Activated naive CD4-positive, alpha-beta T cell treated with anti-CD3 and anti-CD28 coated beads for 36 hours (primary cell): ENCODE measurements at regions not wholly inside any gene's neighbourhood (a gene's known extent, or its start where the extent isn't known, plus 50 kb on each side); places are given as distances from the start of the nearest gene placed in this dataset.
"Not testable (repeated sequence)": the region's sequence is repeated elsewhere in the genome, so short reads cannot be mapped to it uniquely, and the experiment has no call there.

Source experiments
- CTCF ChIA-PET: fragments of 350-600 bp; sonication (Branson Sonifier 250); formaldehyde crosslinking; loops from one replicate; lab custom pipeline; 2021; ENCODE audit warnings: antibody characterized with exemption; lab: Charles Lee
- DNase-seq: peaks from one replicate; pipeline ENCODE4 v3.0.0-alpha.2; 2020
- H3K27ac Mint-ChIP-seq: one replicate; pipeline ENCODE4 v1.8.0; 2021; ENCODE audit warnings: mild to moderate bottlenecking, mixed read lengths
- H3K27me3 Mint-ChIP-seq: one replicate; pipeline ENCODE4 v1.8.0; 2021; ENCODE audit warnings: low read depth, mixed read lengths
- H3K36me3 Mint-ChIP-seq: one replicate; pipeline ENCODE4 v1.8.0; 2021; ENCODE audit warnings: low read depth, mixed read lengths
- H3K4me1 Mint-ChIP-seq: one replicate; pipeline ENCODE4 v1.8.0; 2021; ENCODE audit warnings: low read depth, mixed read lengths
- H3K4me3 Mint-ChIP-seq: one replicate; pipeline ENCODE4 v1.8.0; 2021; ENCODE audit warnings: mild to moderate bottlenecking, moderate library complexity, mixed read lengths
- H3K9me3 Mint-ChIP-seq: one replicate; pipeline ENCODE4 v1.8.0; 2021; ENCODE audit warnings: mixed read lengths
- intact Hi-C: fragments of 100-400 bp; cut with micrococcal nuclease; formaldehyde crosslinking; loops from one replicate; pipeline ENCODE4 v1.15.1; 2023

DNA sequence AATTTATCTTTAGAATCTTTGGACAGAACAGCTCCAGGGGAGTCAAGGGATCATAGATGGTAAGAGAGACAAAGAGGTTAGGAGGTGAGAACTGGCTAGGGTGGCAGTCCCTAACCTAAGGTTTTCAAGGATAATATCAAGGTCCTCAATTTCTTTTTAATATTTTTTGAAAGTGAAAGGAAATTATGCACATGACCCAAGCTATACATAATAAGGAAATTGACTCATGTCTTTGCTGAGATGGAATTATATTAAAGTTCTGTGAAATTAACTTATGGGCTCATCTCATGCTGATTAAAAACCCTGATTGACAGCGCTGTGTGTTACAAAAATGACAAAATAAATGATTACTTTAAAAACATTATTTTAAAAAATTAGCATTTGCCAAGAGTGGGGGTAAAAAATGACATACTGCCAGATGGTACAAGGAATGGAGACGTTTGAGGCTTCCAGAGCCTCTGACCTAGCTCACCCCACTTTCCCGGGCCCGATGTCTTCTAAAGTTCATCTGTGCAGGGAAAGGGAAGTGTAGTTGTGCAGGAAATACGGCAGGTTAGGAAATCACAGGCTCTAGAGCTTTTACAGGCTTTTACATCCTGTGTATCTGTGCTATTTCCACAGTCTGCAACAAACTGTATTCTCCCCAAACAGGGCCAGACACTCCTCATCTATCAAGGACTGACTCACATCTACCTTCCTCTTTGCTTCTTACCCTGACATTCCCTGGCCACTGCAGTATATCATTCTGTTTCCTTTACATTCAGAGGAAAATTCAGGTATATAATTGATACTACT, 185.6 kb upstream of the PRSS58 start:
- H3K27ac Mint-ChIP-seq, result no peak overlapping the region
- peaks cover 41% of the 10 kb centered on the region for H3K4me1 Mint-ChIP-seq
- H3K4me3 Mint-ChIP-seq, result no peak overlapping the region
- intact Hi-C loops, result loop anchor here (10.0 kb wide), 1 partner anchor 771 kb away; no protein-coding TSS in a partner anchor
- CTCF ChIA-PET, result interaction anchor here (0.6 to 2.7 kb wide), 10 partner anchors 8 to 368 kb away, joined by 3 to 17 read pairs (median 7); no protein-coding TSS in a partner anchor
- H3K27me3 Mint-ChIP-seq, result no peaks in the 10 kb centered on the region
- H3K36me3 Mint-ChIP-seq, result no peaks in the 10 kb centered on the region
- DNase-seq, result no peak
- H3K9me3 Mint-ChIP-seq, result no peaks in the 10 kb centered on the region

DNA sequence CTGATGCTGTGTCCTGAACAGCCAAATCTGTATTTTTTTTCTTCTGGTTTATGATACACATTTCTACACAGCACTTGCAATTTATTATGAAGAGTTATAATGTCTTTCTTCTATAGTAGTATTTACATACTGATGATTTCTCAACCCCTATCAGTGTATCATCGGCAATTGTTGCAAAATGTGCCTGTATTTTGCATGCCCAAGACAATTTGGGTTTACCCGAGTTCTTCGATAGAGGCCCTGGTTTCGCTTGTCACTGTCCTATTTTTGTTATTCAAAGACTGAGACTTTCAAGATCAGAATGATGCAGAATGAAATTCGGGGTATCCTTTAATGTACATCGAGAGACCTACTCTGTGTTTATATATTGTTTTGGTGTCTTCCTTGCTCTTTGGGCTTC, 184.5 kb upstream of the PRSS58 start:
- no peaks in the 10 kb centered on the region for H3K36me3 Mint-ChIP-seq
- no peak for DNase-seq
- CTCF ChIA-PET, result interaction anchor here (0.6 to 2.6 kb wide), 6 partner anchors 9 to 56 kb away, joined by 3 to 10 read pairs (median 4); no protein-coding TSS in a partner anchor
- intact Hi-C loops, result loop anchor here (10.0 kb wide), 1 partner anchor 772 kb away; no protein-coding TSS in a partner anchor
- no peak overlapping the region for H3K4me3 Mint-ChIP-seq
- no peaks in the 10 kb centered on the region for H3K27me3 Mint-ChIP-seq
- H3K9me3 Mint-ChIP-seq, result no peaks in the 10 kb centered on the region
- H3K4me1 Mint-ChIP-seq, result peaks cover 41% of the 10 kb centered on the region
- no peak overlapping the region for H3K27ac Mint-ChIP-seq

DNA sequence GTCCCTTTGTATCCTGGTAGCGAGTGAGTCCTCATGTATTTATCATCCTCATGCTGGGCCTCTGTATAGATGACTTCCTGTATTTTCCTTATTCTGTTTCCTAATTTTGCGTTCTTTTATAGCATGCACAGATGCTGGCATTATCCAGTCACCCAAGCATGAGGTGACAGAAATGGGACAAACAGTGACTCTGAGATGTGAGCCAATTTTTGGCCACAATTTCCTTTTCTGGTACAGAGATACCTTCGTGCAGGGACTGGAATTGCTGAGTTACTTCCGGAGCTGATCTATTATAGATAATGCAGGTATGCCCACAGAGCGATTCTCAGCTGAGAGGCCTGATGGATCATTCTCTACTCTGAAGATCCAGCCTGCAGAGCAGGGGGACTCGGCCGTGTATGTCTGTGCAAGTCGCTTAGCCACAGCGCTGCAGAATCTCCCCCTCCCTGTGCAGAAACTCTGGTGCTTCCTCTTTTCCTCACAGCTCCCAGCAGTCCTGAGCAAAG, 183.1 kb upstream of the PRSS58 start:
- peaks cover 44% of the 10 kb centered on the region for H3K4me1 Mint-ChIP-seq
- intact Hi-C loops, result loop anchor here (10.0 kb wide), 1 partner anchor 774 kb away; no protein-coding TSS in a partner anchor
- H3K27ac Mint-ChIP-seq, result no peak overlapping the region
- no peak overlapping the region for H3K4me3 Mint-ChIP-seq
- H3K36me3 Mint-ChIP-seq, result no peaks in the 10 kb centered on the region
- no peaks in the 10 kb centered on the region for H3K9me3 Mint-ChIP-seq
- DNase-seq, result no peak
- CTCF ChIA-PET, result interaction anchor here (1.1 to 2.5 kb wide), 6 partner anchors 28 to 79 kb away, joined by 3 to 7 read pairs (median 6); no protein-coding TSS in a partner anchor
- H3K27me3 Mint-ChIP-seq, result no peaks in the 10 kb centered on the region

DNA sequence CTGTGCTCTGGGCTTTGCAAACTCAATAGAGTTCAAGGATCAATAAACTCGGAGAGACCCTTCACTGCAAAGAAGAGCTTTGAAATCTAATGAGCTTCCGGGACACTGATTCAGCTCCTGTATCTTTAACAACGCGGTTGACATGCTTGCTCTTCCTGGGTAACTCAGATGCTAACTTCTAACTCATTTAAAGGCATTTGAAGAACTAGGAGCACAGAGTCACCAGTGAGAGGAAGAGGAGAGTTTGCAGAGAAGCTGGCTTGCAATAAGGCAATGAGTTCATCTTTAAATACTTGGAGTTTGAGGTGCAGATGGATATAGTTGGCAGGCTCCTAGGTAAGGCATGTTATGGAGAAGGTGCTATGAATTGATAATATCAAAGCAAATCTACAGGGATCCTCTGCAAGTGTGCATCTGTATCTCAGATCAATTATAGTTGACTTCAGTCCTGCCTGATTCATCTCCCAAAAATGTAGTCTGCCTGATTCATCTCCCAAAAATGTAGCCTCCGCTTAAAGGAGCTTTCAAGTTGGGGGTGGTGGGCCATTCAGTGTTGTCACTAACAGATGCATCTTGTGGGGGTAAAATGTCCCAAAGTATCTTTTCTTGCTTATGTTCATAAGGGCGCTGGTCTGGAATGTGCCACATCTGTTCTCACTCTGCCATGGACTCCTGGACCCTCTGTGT, 182.5 kb upstream of the PRSS58 start:
- DNase-seq, result no peak
- Mint-ChIP-seq H3K4me1 (peaks cover 50% of the 10 kb centered on the region), H3K27ac (no peak overlapping the region), H3K36me3 (no peaks in the 10 kb centered on the region), H3K4me3 (no peak overlapping the region), H3K27me3 (no peaks in the 10 kb centered on the region), H3K9me3 (no peaks in the 10 kb centered on the region)
- CTCF ChIA-PET, result interaction anchor here (0.7 to 2.5 kb wide), 13 partner anchors 14 to 678 kb away, joined by 3 to 11 read pairs (median 5); no protein-coding TSS in a partner anchor
- intact Hi-C loops, result loop anchor here (10.0 kb wide), 1 partner anchor 774 kb away; no protein-coding TSS in a partner anchor

DNA sequence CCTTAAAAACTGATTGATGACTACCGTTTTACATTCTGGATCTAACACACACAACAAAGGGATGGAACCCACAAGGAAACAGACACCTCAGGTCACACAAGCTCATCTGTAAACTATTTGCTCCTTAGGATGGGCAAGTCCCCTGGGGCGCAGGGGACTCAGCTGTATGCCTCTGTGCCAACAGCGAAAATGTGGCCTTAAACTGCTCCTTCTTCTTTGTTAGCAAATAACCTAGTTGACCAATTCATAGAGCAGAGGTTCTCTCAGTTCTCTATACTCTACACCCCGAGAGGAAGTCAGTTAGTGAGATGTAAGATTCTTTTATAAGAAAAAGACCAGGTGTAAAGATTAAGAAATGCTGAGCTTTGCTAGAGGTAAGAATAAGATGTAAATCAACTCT, 181.9 kb upstream of the PRSS58 start:
- Mint-ChIP-seq H3K36me3 (no peaks in the 10 kb centered on the region), H3K4me3 (no peak overlapping the region), H3K27ac (no peak overlapping the region), H3K9me3 (no peaks in the 10 kb centered on the region), H3K27me3 (no peaks in the 10 kb centered on the region), H3K4me1 (peaks cover 51% of the 10 kb centered on the region)
- CTCF ChIA-PET, result interaction anchor here (0.7 to 2.5 kb wide), 16 partner anchors 15 to 679 kb away, joined by 3 to 11 read pairs (median 6); no protein-coding TSS in a partner anchor
- intact Hi-C loops, result loop anchor here (2.0 to 10.0 kb wide), 5 partner anchors 43 to 775 kb away; no protein-coding TSS in a partner anchor
- DNase-seq, result no peak

DNA sequence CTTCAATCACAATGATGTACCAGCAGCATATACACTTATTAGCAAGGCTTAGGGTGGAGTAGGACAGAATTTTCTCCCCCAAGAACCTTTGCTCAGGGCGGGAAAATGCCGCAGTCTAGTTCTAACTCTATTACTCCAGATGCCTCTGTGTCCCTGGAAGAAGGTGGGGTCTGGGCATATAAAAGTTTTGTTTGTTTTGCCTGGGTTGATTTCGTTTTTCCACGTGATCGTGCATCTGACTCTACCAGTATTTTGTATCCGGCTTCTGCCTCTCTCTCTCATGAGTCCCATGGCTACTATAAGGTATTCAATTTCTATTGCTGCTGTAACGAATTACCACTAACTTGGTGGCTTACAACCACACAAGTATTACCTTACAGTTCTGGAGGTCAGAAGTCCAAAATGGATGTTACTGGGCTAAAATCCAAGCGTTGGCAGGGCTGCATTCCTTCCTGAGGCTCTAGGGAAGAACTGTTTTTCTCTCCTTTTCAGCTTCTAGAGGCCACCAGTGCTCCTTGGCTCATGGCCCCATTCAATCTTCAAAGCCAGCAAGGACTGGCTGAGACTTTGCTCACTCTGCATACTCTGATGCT, 181.2 kb upstream of the PRSS58 start:
- H3K36me3 Mint-ChIP-seq, result no peaks in the 10 kb centered on the region
- intact Hi-C loops, result loop anchor here (2.0 to 10.0 kb wide), 4 partner anchors 44 to 566 kb away; no protein-coding TSS in a partner anchor
- H3K27ac Mint-ChIP-seq, result no peak overlapping the region
- H3K4me1 Mint-ChIP-seq, result peaks cover 58% of the 10 kb centered on the region
- CTCF ChIA-PET, result interaction anchor here (0.6 to 2.5 kb wide), 18 partner anchors 14 to 76 kb away, joined by 3 to 11 read pairs (median 5); no protein-coding TSS in a partner anchor
- H3K27me3 Mint-ChIP-seq, result no peaks in the 10 kb centered on the region
- H3K4me3 Mint-ChIP-seq, result no peak overlapping the region
- H3K9me3 Mint-ChIP-seq, result no peaks in the 10 kb centered on the region
- DNase-seq, result no peak

DNA sequence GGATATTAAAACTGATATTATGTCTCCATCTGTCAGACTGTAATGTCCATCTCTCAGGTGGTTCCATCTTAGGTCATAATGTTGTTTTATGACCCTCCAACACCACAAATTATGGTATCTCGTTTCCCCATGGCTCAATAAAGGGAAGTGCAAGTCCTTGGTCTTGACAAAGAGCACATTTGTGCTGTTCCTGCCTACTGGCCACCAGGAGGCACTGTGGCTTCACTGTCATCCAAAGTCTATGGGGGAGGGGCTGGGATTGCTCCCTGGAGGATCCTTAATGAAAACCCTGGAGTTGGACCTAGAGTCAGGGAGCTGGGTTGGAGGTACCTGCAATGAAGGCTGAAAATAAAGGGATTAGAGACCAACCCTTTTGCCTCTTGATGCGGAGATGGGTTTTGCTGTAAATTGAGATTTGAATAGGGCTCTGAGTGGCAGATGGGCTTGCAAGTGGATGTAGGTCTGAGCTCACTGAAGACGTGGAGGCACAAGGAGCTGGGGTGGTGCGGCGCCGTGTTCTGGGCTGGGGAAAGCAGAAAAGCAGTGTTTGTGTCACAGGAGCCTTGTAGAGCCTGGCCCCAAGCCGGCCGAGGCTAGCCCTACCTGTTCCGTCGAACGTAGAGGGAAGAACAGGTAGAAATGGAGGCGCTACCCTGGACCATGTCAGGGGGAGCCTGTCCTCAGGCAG, 180.5 kb upstream of the PRSS58 start:
- no peak overlapping the region for H3K27ac Mint-ChIP-seq
- no peaks in the 10 kb centered on the region for H3K36me3 Mint-ChIP-seq
- no peak overlapping the region for H3K4me3 Mint-ChIP-seq
- peak; percentile 47 for DNase-seq
- H3K27me3 Mint-ChIP-seq, result no peaks in the 10 kb centered on the region
- CTCF ChIA-PET, result interaction anchor here (0.6 to 2.5 kb wide), 11 partner anchors 13 to 76 kb away, joined by 3 to 11 read pairs (median 5); no protein-coding TSS in a partner anchor
- intact Hi-C loops, result loop anchor here (2.0 to 10.0 kb wide), 4 partner anchors 44 to 566 kb away; no protein-coding TSS in a partner anchor
- no peaks in the 10 kb centered on the region for H3K9me3 Mint-ChIP-seq
- H3K4me1 Mint-ChIP-seq, result peaks cover 56% of the 10 kb centered on the region

DNA sequence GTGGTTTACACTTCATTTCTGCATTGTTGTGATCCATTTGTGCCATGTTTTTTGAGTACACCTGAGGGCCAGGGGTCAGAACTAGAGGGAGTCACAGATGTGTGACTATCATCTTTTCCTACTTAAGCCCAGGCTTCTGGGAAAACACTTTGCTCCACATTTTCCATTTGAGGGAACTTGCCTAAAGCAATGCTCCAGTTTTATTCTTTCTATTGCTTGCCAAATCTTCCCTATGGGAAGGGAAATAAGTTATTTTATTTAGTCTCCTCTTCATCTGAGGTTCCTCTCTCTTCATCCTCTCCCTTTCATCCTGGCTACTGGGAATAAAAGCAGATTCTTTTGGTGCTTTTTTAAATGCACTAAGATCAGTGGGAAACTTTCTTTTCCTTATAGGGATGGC, 179.9 kb upstream of the PRSS58 start:
- Mint-ChIP-seq H3K27me3 (no peaks in the 10 kb centered on the region), H3K36me3 (no peaks in the 10 kb centered on the region), H3K4me1 (peaks cover 51% of the 10 kb centered on the region), H3K27ac (no peak overlapping the region), H3K4me3 (no peak overlapping the region), H3K9me3 (no peaks in the 10 kb centered on the region)
- DNase-seq, result no peak
- CTCF ChIA-PET, result interaction anchor here (0.8 to 2.5 kb wide), 2 partner anchors 13 to 21 kb away, joined by 3 to 7 read pairs; no protein-coding TSS in a partner anchor
- intact Hi-C loops, result loop anchor here (2.0 to 10.0 kb wide), 4 partner anchors 45 to 567 kb away; no protein-coding TSS in a partner anchor

DNA sequence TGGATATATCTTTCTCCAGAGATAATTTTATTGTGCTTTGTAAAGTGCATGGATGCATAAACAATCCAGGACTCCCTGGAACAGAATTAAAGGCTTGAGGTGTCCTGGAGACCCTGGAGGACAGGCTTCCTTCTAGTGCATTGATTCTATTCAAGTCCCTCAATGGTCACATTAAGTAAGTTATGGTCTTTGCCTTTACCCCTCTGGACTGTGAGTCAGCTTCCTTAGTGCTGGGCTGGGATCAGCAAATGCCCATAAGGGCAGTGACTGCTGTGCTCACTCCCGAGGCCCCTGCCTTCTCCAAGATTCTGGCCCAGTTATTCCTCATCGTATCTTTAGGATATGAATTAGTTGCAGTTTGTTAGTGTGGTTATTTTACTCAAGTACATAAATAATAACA, 178.7 kb upstream of the PRSS58 start:
- CTCF ChIA-PET, result interaction anchor here (0.8 to 1.9 kb wide), 3 partner anchors 23 to 79 kb away, joined by 3 to 4 read pairs (median 3); no protein-coding TSS in a partner anchor
- intact Hi-C loops, result loop anchor here (5.0 to 10.0 kb wide), 2 partner anchors 79 to 568 kb away; no protein-coding TSS in a partner anchor
- H3K27ac Mint-ChIP-seq, result no peak overlapping the region

DNA sequence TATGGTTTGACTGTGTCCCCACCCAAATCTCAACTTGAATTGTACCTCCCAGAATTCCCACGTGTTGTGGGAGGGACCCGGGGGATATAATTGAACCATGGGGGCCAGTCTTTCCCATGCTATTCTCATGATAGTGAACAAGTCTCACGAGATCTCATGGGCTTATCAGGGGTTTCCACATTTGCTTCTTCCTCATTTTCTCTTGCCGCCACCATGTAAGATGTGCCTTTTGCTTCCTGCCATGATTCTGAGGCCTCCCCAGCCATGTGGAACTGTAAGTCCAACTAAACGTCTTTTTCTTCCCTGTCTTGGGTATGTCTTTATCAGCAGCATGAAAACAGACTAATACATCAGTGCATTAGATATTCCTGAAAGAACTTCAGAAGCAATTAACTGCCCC, 177.7 kb upstream of the PRSS58 start:
- peaks cover 35% of the 10 kb centered on the region for H3K4me1 Mint-ChIP-seq
- not testable (repeated sequence) for DNase-seq, H3K9me3 Mint-ChIP-seq, H3K27me3 Mint-ChIP-seq, H3K27ac Mint-ChIP-seq, H3K4me3 Mint-ChIP-seq, H3K36me3 Mint-ChIP-seq
- CTCF ChIA-PET, result interaction anchor here (0.9 to 2.1 kb wide), 7 partner anchors 8 to 78 kb away, joined by 3 to 6 read pairs (median 4); no protein-coding TSS in a partner anchor
- intact Hi-C loops, result loop anchor here (5.0 to 10.0 kb wide), 2 partner anchors 78 to 569 kb away; no protein-coding TSS in a partner anchor

More for the DNA sequence above, 178.7 kb upstream of the PRSS58 start:
- DNase-seq, result no peak
- H3K4me3 Mint-ChIP-seq, result no peak overlapping the region
- peaks cover 45% of the 10 kb centered on the region for H3K4me1 Mint-ChIP-seq
- H3K27me3 Mint-ChIP-seq, result no peaks in the 10 kb centered on the region
- H3K9me3 Mint-ChIP-seq, result no peaks in the 10 kb centered on the region
- H3K36me3 Mint-ChIP-seq, result no peaks in the 10 kb centered on the region
